HG02571 (cell line): ENCODE measurements at regions not wholly inside any gene's neighbourhood (a gene's known extent, or its start where the extent isn't known, plus 50 kb on each side); places are given as distances from the start of the nearest gene placed in this dataset.
A peak's percentile ranks its signal among the peaks of the same experiment; 100 is the strongest.
"Not testable (repeated sequence)": the region's sequence is repeated elsewhere in the genome, so short reads cannot be mapped to it uniquely, and the experiment has no call there.

ENCODE experiments used
- ATAC-seq: cut with Tn5 transposase; IDR thresholded peaks from one replicate; pipeline ENCODE4 v1.9.1; 2021; ENCODE audit warnings: mild to moderate bottlenecking, moderate library complexity; ENCODE audit not compliant: unreplicated experiment

DNA sequence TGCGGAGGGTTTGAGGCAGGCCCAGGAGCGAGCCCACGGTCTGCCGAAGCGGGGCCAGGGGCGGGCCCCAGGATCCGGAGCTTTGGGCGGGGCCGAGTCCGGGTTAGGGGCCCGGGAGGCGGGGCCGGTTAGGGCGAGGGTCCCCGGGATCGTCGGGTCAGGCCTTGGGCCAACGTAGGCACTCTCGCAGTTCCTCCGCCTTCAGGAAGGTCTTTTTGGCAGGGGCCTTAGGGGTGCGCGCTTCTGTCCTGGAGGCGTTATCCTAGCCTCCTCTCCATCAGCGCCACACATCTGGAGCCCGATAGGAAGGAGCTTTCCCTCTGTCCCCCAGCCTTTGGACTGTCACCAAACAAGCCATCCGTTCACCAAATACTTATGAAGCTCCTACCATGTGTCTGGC lies 131.8 kb upstream of the ALDH3B2 start:
- ATAC-seq, result not testable (repeated sequence)

DNA sequence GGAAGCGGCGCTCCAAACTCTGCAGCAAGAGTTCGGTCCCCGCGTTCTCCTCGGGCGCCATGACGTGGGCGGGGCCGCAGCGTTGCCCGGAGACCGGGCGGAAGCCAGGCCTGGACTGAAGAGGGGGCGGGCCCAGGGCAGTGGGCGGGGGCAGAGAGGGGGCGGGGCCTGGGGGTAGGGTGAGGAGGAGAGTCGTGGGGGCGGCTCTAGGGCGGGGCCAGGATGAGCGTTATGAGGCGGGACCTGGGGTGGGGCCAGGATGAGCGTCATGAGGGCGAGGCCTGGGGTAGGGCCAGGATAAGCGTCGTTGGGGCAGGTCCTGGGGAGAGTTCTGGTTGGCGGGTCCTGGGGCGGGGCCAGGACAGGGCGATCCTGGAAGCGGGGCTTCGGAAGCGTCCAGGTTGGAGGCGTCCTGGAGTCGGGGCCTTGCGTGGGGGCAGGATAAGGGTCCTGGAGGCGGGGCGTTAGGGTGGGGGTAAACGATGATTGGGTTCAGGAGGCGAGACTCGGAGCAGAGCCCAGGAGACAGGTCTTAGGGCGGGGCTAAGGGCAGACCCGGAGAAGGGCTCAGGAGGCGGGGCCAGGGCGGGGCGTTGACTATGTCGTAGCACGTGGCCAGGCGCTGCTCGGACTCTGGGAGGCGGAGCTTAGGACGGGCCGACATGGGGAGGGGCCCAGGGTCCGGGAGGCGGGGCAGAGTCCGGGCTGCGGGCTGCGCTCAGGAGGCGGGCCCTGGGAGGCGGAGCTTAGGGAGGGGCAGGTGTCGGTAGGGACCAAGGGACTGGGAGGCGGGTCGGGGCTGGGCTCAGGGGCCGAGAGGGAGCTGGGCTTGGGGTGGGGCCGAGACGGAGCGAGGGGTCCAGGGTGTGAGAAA lies 131.1 kb upstream of the ALDH3B2 start:
- ATAC-seq, result peak; percentile 75

- ATAC-seq, result not testable (repeated sequence)
These were observed 130.2 kb upstream of the ALDH3B2 start for GRCh38 chr11:67804435-67805252.

GRCh38 chr11:67803519-67803918 lies 129.1 kb upstream of the ALDH3B2 start:
- ATAC-seq, result not testable (repeated sequence)

GRCh38 chr11:67803055-67803454 lies 128.6 kb upstream of the ALDH3B2 start:
- ATAC-seq, result not testable (repeated sequence)

GRCh38 chr11:67802623-67803022 lies 128.2 kb upstream of the ALDH3B2 start:
- not testable (repeated sequence) for ATAC-seq

- not testable (repeated sequence) for ATAC-seq
These were observed 127.0 kb upstream of the ALDH3B2 start for GRCh38 chr11:67801397-67801796.

DNA sequence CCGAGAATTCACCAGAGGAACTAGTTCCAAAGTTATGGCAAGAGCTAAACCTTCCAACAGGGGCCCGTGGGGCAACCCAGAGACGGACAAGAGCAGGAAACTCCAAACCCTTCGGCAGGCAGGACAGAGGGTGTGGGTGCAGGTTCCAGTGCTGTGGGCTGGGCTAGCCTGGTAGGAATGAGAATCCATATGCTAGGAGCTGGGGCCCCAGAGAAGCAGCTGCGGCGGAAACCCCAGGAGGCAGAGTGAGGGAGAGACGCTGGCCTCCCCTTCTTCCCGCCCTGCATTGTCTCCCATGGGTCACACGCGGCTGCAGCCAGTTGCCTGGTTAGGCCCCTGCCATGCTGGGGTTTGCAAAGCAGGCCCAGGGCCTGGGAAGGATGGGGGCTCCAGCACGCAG lies 126.2 kb upstream of the ALDH3B2 start:
- ATAC-seq, result not testable (repeated sequence)

- not testable (repeated sequence) for ATAC-seq
These were observed 125.4 kb upstream of the ALDH3B2 start for GRCh38 chr11:67799808-67800207.

- ATAC-seq, result not testable (repeated sequence)
These were observed 123.5 kb upstream of the ALDH3B2 start for GRCh38 chr11:67797726-67798521.

DNA sequence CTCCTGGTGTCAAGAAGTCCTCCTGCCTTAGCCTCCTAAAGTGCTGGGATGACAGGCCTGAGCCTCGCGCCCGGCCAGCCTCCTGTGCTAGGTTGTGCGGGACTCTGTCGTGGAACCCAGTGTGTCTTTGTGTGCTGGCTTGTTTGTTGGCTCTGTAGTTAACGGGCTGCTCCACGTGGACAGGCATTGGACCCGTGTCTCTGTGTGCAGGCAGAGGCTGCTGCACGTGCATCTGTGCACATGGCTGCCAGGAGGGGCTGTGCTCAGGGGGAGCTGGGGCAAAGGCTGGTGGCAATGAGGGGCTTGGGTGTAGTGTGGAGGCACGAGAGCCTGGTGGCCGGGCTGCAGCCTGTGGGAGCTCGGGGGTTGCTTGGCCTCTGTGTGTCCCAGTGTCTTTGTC lies 121.3 kb upstream of the ALDH3B2 start:
- no peak for ATAC-seq

- not testable (repeated sequence) for ATAC-seq
These were observed 119.3 kb upstream of the ALDH3B2 start for GRCh38 chr11:67793750-67794149.

DNA sequence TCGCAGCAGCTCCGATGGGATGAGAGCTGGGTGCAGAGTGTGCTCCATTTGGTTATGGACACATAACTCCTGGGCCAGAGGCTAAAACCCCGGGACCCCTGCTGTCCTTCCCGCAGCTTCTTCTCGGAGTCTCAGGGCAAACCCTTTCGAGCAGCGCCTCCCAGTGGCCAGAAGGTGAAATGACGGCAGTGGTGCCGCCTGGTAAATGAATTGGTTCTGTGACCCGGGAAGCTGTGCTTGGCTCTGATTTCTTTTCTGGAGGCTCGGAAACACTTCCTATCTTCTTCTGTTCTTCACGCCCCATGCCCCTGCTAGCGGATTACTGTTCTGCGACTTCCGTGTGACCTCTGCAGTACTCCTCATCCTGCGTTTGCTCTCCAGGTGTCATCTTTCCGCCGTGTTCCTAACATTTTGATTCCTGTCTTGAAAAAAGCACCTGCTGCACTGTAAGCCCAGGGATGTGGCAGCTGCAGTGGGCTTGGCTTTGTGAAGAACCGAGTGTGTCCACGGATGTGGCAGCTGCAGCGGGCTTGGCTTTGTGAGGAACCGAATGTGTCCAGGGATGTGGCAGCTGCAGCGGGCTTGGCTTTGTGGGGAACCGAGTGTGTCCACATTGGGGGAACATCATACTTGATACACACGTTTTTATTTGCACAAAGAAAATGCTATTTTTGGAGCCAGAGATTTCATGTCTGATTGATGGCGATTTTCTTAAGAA lies 118.0 kb upstream of the ALDH3B2 start:
- not testable (repeated sequence) for ATAC-seq

GRCh38 chr11:67791598-67792170 lies 117.3 kb upstream of the ALDH3B2 start:
- ATAC-seq, result not testable (repeated sequence)

GRCh38 chr11:67788341-67788695 lies 113.9 kb upstream of the ALDH3B2 start:
- not testable (repeated sequence) for ATAC-seq

- ATAC-seq, result not testable (repeated sequence)
These were observed 113.4 kb upstream of the ALDH3B2 start for GRCh38 chr11:67787681-67788340.

GRCh38 chr11:67781967-67782366 lies 107.5 kb upstream of the ALDH3B2 start:
- ATAC-seq, result not testable (repeated sequence)

DNA sequence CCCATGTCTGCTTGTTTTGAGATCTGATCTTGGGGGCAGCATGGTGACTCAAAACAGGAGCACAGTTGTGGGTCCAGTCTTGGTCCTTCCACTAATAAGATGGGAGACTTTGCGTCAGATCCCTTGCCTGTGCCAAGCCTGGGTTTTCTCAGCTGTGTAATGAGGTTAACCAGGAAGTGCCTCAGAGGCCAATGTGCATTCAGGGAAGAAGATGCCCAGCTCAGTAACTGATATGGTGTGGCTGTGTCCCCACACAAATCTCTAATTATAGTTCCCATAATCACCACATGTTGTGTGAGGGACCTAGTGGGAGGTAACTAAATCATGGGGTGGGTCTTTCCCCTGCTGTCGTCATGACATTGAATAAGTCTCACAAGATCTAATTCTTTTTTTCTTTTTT lies 107.1 kb upstream of the ALDH3B2 start:
- ATAC-seq, result not testable (repeated sequence)

- ATAC-seq, result no peak
These were observed 105.6 kb upstream of the ALDH3B2 start for GRCh38 chr11:67780056-67780455.
